ENCODE measurements at regions not wholly inside any gene's neighbourhood (a gene's known extent, or its start where the extent isn't known, plus 50 kb on each side); places are given as distances from the start of the nearest gene placed in this dataset.

GRCh38 chr6:65900928-65901327, 193.9 kb upstream of the EYS start:
- DNase-seq (ENCODE audit: low spot score): no peak
- CTCF ChIA-PET: no interaction called here

GRCh38 chr6:65896140-65896539, 189.1 kb upstream of the EYS start:
- Histone ChIP-seq H3K4me1 (ENCODE audit: insufficient read depth, low read length, poor library complexity, severe bottlenecking) (no peaks in the 10 kb centered on the region), H3K36me3 (ENCODE audit: insufficient read depth, low read length, poor library complexity, severe bottlenecking) (no peaks in the 10 kb centered on the region), H3K9me3 (ENCODE audit: low read depth, low read length, poor library complexity, severe bottlenecking) (no peaks in the 10 kb centered on the region), H3K27me3 (replicated peaks; ENCODE audit: insufficient read depth, low read depth, low read length, poor library complexity) (no peaks in the 10 kb centered on the region), H3K27ac (ENCODE audit: low read depth, low read length, poor library complexity, severe bottlenecking) (no peak overlapping the region), H3K4me3 (ENCODE audit: low read depth, low read length, poor library complexity, severe bottlenecking) (no peak overlapping the region)
- no peak for TF ChIP-seq EZH2 (IDR thresholded peaks at IDR 0.05; ENCODE audit: borderline replicate concordance, low read depth, low read length, poor library complexity, severe bottlenecking)
- TF ChIP-seq CTCF (conservative IDR thresholded peaks at IDR 0.05; ENCODE audit: low read depth, low read length): no peak
- no TSS peak for BruUV-seq (replicated peaks)
- intact Hi-C loops (cut with micrococcal nuclease; ENCODE audit: unreplicated experiment): no loop called here
- DNase-seq (ENCODE audit: low spot score): no peak
- ChIA-PET CTCF (no interaction called here), POLR2A (ENCODE audit: low non-redundant PET) (no interaction called here)

More at GRCh38 chr6:65900928-65901327, 193.9 kb upstream of the EYS start:
- TF ChIP-seq EZH2 (IDR thresholded peaks at IDR 0.05; ENCODE audit: borderline replicate concordance, low read depth, low read length, poor library complexity, severe bottlenecking) (no peak), CTCF (conservative IDR thresholded peaks at IDR 0.05; ENCODE audit: low read depth, low read length) (no peak)
- BruUV-seq (replicated peaks): no TSS peak
- Histone ChIP-seq H3K27me3 (replicated peaks; ENCODE audit: insufficient read depth, low read depth, low read length, poor library complexity) (no peaks in the 10 kb centered on the region), H3K4me1 (ENCODE audit: insufficient read depth, low read length, poor library complexity, severe bottlenecking) (no peaks in the 10 kb centered on the region), H3K4me3 (ENCODE audit: low read depth, low read length, poor library complexity, severe bottlenecking) (no peak overlapping the region), H3K27ac (ENCODE audit: low read depth, low read length, poor library complexity, severe bottlenecking) (no peak overlapping the region), H3K9me3 (ENCODE audit: low read depth, low read length, poor library complexity, severe bottlenecking) (peaks cover 4% of the 10 kb centered on the region), H3K36me3 (ENCODE audit: insufficient read depth, low read length, poor library complexity, severe bottlenecking) (no peaks in the 10 kb centered on the region)
- intact Hi-C loops (cut with micrococcal nuclease; ENCODE audit: unreplicated experiment): loop anchor here (10.0 kb wide), 1 partner anchor 64 kb away; no protein-coding TSS in a partner anchor
- POLR2A ChIA-PET (ENCODE audit: low non-redundant PET): no interaction called here

- no peak overlapping the region for H3K27ac ChIP-seq (ENCODE audit: low read depth, low read length, poor library complexity, severe bottlenecking)
- POLR2A ChIA-PET (ENCODE audit: low non-redundant PET): no interaction called here
- H3K27me3 ChIP-seq (replicated peaks; ENCODE audit: insufficient read depth, low read depth, low read length, poor library complexity): no peaks in the 10 kb centered on the region
- BruUV-seq (replicated peaks): no TSS peak
- CTCF ChIA-PET: no interaction called here
- H3K4me1 ChIP-seq (ENCODE audit: insufficient read depth, low read length, poor library complexity, severe bottlenecking): no peaks in the 10 kb centered on the region
- DNase-seq (ENCODE audit: low spot score): no peak
- H3K4me3 ChIP-seq (ENCODE audit: low read depth, low read length, poor library complexity, severe bottlenecking): no peak overlapping the region
- TF ChIP-seq CTCF (conservative IDR thresholded peaks at IDR 0.05; ENCODE audit: low read depth, low read length) (no peak), EZH2 (IDR thresholded peaks at IDR 0.05; ENCODE audit: borderline replicate concordance, low read depth, low read length, poor library complexity, severe bottlenecking) (no peak)
- intact Hi-C loops (cut with micrococcal nuclease; ENCODE audit: unreplicated experiment): no loop called here
- no peaks in the 10 kb centered on the region for H3K9me3 ChIP-seq (ENCODE audit: low read depth, low read length, poor library complexity, severe bottlenecking)
- H3K36me3 ChIP-seq (ENCODE audit: insufficient read depth, low read length, poor library complexity, severe bottlenecking): no peaks in the 10 kb centered on the region
Measured at GRCh38 chr6:65876668-65877067, 169.6 kb upstream of the EYS start.

All from A673 (cell line).